CD14-positive monocyte (primary cell): ENCODE measurements at regions not wholly inside any gene's neighbourhood (a gene's known extent, or its start where the extent isn't known, plus 50 kb on each side); places are given as distances from the start of the nearest gene placed in this dataset.

Experiments
- DNase-seq, 3 donors: peaks; one replicate each; pipeline ENCODE4 v3.0.0-alpha.2; 2011 to 2022
- H2AFZ ChIP-seq: 2 replicates; pipeline ENCODE4 v1.6.0; 2012; ENCODE audit warnings: mild to moderate bottlenecking, low read depth, low read length, inconsistent platforms; ENCODE audit not compliant: insufficient read depth, poor library complexity, severe bottlenecking
- H3K27ac ChIP-seq, 2 donors: 1 replicate in 1 of 2; 2 replicates in 1 of 2; pipeline ENCODE4 v1.5.1; 2012 to 2013; ENCODE audit warnings: low read length in 2 of 2, control low read depth in 1 of 2, inconsistent platforms in 1 of 2, low read depth in 1 of 2, mild to moderate bottlenecking in 1 of 2
- H3K27me3 ChIP-seq, 2 donors: one replicate each; pipeline versions ENCODE4 v1.6.0 to v1.6.1; 2011 to 2013; ENCODE audit warnings: low read length in 2 of 2; ENCODE audit not compliant: control insufficient read depth in 2 of 2, insufficient read depth in 2 of 2
- H3K36me3 ChIP-seq, 2 donors: replicated peaks in 1 of 2; 1 replicate in 1 of 2; 2 replicates in 1 of 2; pipeline versions ENCODE4 v1.5.1 to v1.6.1; 2012 to 2013; ENCODE audit warnings: low read length in 2 of 2, control low read depth in 1 of 2, inconsistent platforms in 1 of 2, mild to moderate bottlenecking in 1 of 2; ENCODE audit not compliant: insufficient read depth in 2 of 2, control insufficient read depth in 1 of 2
- H3K4me1 ChIP-seq, 2 donors: 1 replicate in 1 of 2; 2 replicates in 1 of 2; pipeline versions ENCODE4 v1.5.1 to v1.6.1; 2012 to 2013; ENCODE audit warnings: low read length in 2 of 2, control low read depth in 1 of 2, inconsistent platforms in 1 of 2, mild to moderate bottlenecking in 1 of 2, moderate library complexity in 1 of 2; ENCODE audit not compliant: insufficient read depth in 2 of 2, control insufficient read depth in 1 of 2
- H3K4me2 ChIP-seq: replicated peaks from 2 replicates; pipeline ENCODE3; 2012; ENCODE audit warnings: low read length, moderate library complexity, mild to moderate bottlenecking; ENCODE audit not compliant: poor library complexity, severe bottlenecking; ENCODE audit errors: extremely low read depth
- H3K4me3 ChIP-seq, 3 experiments: fragments of 200-600 bp in 1 of 3; sonication (generic) in 1 of 3; replicated peaks in 1 of 3; 1 replicate in 2 of 3; 2 replicates in 1 of 3; pipeline ENCODE4 v1.5.1; 2011 to 2013; ENCODE audit warnings: low read length in 3 of 3, mild to moderate bottlenecking in 3 of 3, control low read depth in 2 of 3, low read depth in 2 of 3, inconsistent platforms in 1 of 3, moderate library complexity in 1 of 3
- H3K79me2 ChIP-seq: 2 replicates; pipeline ENCODE4 v1.6.0; 2012; ENCODE audit warnings: mild to moderate bottlenecking, control low read depth, inconsistent platforms, low read length, moderate library complexity; ENCODE audit not compliant: insufficient read depth
- H3K9ac ChIP-seq: 2 replicates; pipeline ENCODE4 v1.6.0; 2017; ENCODE audit warnings: low read length, mild to moderate bottlenecking; ENCODE audit not compliant: insufficient read depth, poor library complexity, severe bottlenecking
- H3K9me3 ChIP-seq, 2 donors: replicated peaks in 1 of 2; 1 replicate in 1 of 2; 2 replicates in 1 of 2; pipeline versions ENCODE4 v1.5.1 to v1.6.1; 2012 to 2013; ENCODE audit warnings: low read length in 2 of 2, control low read depth in 1 of 2; ENCODE audit not compliant: control insufficient read depth in 1 of 2, insufficient read depth in 1 of 2
- H4K20me1 ChIP-seq: 2 replicates; pipeline ENCODE4 v1.6.0; 2012; ENCODE audit warnings: mild to moderate bottlenecking, low read length, control low read depth, moderate library complexity; ENCODE audit not compliant: insufficient read depth
- H3K27ac Mint-ChIP-seq, 7 donors: one replicate each; pipeline ENCODE4 v1.8.0; 2020; ENCODE audit warnings: mild to moderate bottlenecking in 7 of 7, mixed read lengths in 7 of 7, moderate library complexity in 6 of 7, inconsistent platforms in 2 of 7
- H3K27me3 Mint-ChIP-seq, 3 donors: one replicate each; pipeline ENCODE4 v1.8.0; 2021 to 2022; ENCODE audit warnings: low read depth in 3 of 3, mild to moderate bottlenecking in 3 of 3, mixed read lengths in 3 of 3, moderate library complexity in 3 of 3, inconsistent platforms in 1 of 3
- H3K36me3 Mint-ChIP-seq, 2 donors: one replicate each; pipeline ENCODE4 v1.8.0; 2020; ENCODE audit warnings: mixed read lengths in 2 of 2, inconsistent platforms in 1 of 2, mild to moderate bottlenecking in 1 of 2
- H3K4me1 Mint-ChIP-seq: one replicate; pipeline ENCODE4 v1.8.0; 2020; ENCODE audit warnings: mild to moderate bottlenecking, mixed read lengths
- H3K4me3 Mint-ChIP-seq, 2 donors: one replicate each; pipeline ENCODE4 v1.8.0; 2020; ENCODE audit warnings: mild to moderate bottlenecking in 2 of 2, mixed read lengths in 2 of 2, moderate library complexity in 1 of 2
- H3K9me3 Mint-ChIP-seq, 7 donors: one replicate each; pipeline ENCODE4 v1.8.0; 2020 to 2022; ENCODE audit warnings: mixed read lengths in 7 of 7, mild to moderate bottlenecking in 6 of 7, moderate library complexity in 6 of 7, inconsistent platforms in 2 of 7
- CTCF ChIP-seq: fragments of 200-600 bp; IDR thresholded peaks from one replicate; pipeline ENCODE4 v1.8.0; 2022; ENCODE audit warnings: antibody characterized with exemption, mild to moderate bottlenecking
- WGBS: methylation state at CpG from one replicate; pipeline ENCODE4 v1.1.5; 2013; ENCODE audit warnings: missing lambda C conversion rate; ENCODE audit not compliant: insufficient coverage; 5-methylcytosine and 5-hydroxymethylcytosine counted together
- intact Hi-C, 2 donors: fragments of 100-400 bp; cut with micrococcal nuclease; formaldehyde crosslinking; loops; one replicate each; pipeline versions ENCODE4 v1.15.0 to v1.15.1; 2023

GRCh38 chr4:54527532-54527931 lies 130.2 kb upstream of the KIT start:
- H3K27ac Mint-ChIP-seq, result no peak overlapping the region
- 100% methylated on average over 1 of the region's 6 CpGs for WGBS
- TF ChIP-seq CTCF, result no peak

GRCh38 chr4:54539500-54540029 lies 118.2 kb upstream of the KIT start:
- Histone ChIP-seq H2AFZ (peak overlapping the region; percentile 79), H3K4me2 (peak overlapping the region; percentile 73), H3K27ac (no peak overlapping the region), H3K79me2 (no peaks in the 10 kb centered on the region), H3K4me1 (peaks cover 0 to 9% of the 10 kb centered on the region in 2 donors), H3K9ac (peak overlapping the region; percentile 45), H4K20me1 (no peaks in the 10 kb centered on the region), H3K9me3 (no peaks in the 10 kb centered on the region), H3K4me3 (peak overlapping the region; percentile 3 to 71 (median 19)), H3K36me3 (no peaks in the 10 kb centered on the region), H3K27me3 (no peaks in the 10 kb centered on the region)
- Mint-ChIP-seq H3K4me3 (peak overlapping the region; percentile 73 to 86), H3K4me1 (peaks cover 11% of the 10 kb centered on the region), H3K27ac (no peak overlapping the region), H3K27me3 (peaks cover 0 to 8% (median 3%) of the 10 kb centered on the region in 3 donors), H3K9me3 (peaks cover 0 to 5% (median 0%) of the 10 kb centered on the region in 7 donors), H3K36me3 (no peaks in the 10 kb centered on the region)
- 5% methylated on average over 22 of the region's 26 CpGs for WGBS
- DNase-seq, result peak in 1 of 3 donors; percentile 3
- no peak for TF ChIP-seq CTCF
- intact Hi-C loops, result no loop called here

More at GRCh38 chr4:54527532-54527931, 130.2 kb upstream of the KIT start:
- Histone ChIP-seq H3K4me2 (no peak overlapping the region), H3K4me3 (no peak overlapping the region), H4K20me1 (no peaks in the 10 kb centered on the region), H3K4me1 (no peaks in the 10 kb centered on the region), H3K36me3 (no peaks in the 10 kb centered on the region), H3K9ac (no peak overlapping the region), H3K79me2 (no peaks in the 10 kb centered on the region), H3K9me3 (no peaks in the 10 kb centered on the region), H3K27me3 (no peaks in the 10 kb centered on the region), H2AFZ (no peak overlapping the region), H3K27ac (no peak overlapping the region)
- H3K36me3 Mint-ChIP-seq, result no peaks in the 10 kb centered on the region
- intact Hi-C loops, result no loop called here
- DNase-seq, result no peak
- no peaks in the 10 kb centered on the region for H3K4me1 Mint-ChIP-seq
- peaks cover 0 to 6% (median 4%) of the 10 kb centered on the region in 7 donors for H3K9me3 Mint-ChIP-seq
- H3K27me3 Mint-ChIP-seq, result no peaks in the 10 kb centered on the region
- no peak overlapping the region for H3K4me3 Mint-ChIP-seq
